ENCODE measurements at regions not wholly inside any gene's neighbourhood (a gene's known extent, or its start where the extent isn't known, plus 50 kb on each side); places are given as distances from the start of the nearest gene placed in this dataset.
"Not testable (repeated sequence)": the region's sequence is repeated elsewhere in the genome, so short reads cannot be mapped to it uniquely, and the experiment has no call there.

DNA sequence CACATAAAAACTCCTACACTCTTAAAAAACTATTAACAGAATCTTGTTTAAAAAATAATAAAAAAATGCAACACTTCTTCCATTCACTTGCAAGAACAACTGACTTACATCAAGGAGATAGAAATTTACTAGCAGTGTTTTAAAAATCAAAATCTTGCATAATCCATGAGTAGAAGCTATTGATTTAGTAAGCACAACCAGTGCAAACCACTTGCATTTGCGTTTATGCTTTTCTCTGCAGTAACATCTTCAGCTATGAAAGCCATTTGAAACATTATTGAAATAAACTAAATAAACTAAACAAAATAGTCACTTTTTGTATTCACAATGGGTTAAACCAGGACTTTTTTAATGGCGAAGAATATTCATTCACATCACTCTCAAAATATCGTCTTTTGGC lies 389.2 kb upstream of the EMCN start:
- no peak for DNase-seq (ENCODE audit: low read depth)

DNA sequence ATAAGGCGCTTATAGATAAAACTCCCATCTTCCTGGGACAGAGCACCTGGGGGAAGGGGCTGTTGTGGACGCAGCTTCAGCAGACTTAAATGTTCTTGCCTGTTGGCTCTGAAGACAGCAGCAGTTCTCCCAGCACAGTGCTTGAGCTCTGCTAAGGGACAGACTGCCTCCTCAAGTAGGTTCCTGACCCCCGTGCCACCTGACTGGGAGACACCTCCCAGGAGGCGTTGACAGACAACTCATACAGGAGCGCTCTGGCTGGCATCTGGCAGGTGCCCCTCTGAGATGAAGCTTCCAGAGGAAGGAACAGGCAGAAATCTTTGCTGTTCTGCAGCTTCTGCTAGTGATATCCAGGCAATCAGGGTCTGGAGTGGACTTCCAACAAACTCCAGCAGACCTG lies 383.1 kb upstream of the EMCN start:
- DNase-seq (ENCODE audit: low read depth) = not testable (repeated sequence)

DNA sequence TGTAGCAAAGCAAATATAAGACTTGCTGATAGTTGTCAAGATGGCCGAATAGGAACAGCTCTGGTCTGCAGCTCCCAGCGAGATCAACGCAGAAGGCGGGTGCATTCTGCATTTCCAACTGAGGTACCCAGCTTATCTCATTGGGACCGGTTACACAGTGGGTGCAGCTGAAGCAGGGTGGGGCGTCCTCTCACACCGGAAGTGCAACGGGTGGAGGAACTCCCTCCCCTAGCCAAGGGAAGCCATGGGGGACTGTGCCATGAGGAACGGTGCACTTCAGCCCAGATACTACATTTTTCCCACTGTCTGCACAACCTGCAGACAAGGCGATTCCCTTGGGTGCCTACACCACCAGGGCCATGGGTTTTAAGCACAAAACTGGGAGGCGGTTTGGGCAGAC lies 382.3 kb upstream of the EMCN start:
- no peak for DNase-seq (ENCODE audit: low read depth)

DNA sequence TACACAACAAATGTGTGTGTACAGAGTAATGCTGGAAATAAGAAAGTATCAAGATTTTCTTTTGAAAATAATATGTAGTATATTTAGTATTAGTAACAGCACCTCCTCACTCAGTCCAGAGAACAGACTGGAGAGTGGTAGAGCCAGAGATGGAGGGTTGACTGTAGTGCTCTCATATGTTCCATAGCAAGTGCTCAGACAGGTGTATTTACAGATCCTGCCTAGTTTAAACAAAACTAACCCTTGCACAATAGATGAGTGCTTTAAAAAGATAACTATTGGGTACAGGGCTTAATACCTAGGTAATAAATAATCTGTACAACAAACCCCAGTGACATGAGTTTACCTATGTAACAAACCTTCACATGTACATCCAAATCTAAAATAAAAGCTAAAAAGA lies 381.0 kb upstream of the EMCN start:
- no peak for DNase-seq (ENCODE audit: low read depth)

DNA sequence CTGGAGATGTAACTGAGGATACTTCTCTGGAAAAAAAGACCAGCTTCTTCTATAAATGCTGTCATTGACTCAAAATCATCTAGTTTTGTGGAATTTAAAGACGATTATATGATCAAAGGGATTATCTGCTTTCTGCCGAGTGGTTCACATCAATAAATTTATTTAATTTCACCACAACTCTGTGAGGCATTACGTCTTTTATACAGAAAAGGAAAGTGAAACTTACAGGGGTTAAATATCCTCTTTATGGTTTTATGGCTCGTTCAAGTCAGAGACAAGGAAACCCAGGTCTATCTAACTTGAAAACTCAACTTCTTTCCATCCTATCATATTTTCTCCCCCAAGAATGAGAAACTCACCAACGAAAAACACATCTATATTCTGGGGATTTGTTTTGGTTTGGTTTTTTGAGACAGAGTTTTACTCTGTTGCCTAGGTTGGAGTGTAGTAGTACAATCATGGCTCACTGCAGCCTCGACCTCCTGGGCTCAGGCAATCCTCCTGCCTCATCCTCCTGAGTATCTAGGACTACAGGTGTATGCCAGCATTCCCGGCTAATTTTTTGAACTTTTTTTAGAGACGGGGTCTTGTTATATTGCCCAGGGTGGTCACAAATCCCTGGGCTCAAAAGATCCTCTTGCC lies 377.9 kb upstream of the EMCN start:
- no peak for DNase-seq (ENCODE audit: low read depth)

DNA sequence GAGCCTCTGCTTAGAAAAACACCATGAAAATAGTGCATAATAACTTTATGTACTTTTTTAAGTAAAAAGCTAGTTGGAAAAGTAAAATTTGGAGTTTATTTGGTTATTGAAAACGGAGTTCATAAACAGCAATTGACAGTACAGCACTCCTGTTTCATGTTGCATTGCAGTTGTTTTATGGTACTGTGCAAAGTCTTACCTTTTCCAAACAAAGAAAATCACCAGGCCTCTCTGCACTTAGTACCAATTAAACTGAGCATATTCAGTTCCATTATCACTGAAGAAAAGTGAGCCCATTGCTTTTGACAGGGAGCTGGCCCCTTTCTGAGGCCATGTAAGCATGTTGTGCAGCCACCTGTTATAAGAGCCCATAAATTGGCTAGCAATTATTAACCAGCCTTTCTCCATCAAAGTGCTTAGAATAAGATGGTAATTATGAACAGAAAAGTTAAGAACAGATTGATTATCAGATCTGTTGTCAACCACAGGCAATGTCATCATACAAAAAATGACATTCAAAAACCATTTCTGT lies 376.6 kb upstream of the EMCN start:
- DNase-seq (ENCODE audit: low read depth) = no peak

DNA sequence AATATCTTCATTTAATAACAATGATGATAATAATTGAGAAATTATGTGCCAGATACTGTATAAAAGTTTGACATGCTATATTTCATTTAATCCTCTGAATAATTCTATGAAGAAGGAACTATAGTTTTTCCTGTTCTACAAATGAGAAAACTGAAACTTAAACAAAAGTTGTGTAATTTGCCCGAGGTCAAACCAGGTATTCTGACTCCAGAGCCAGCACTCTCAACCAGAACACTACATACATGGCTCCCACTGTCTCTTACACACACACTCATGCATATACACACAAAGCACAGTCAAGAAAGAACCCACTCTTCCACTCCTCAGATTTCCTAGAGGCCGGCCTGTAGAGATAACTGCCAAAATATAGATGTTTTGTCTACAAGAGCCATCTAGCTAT lies 374.0 kb upstream of the EMCN start:
- DNase-seq (ENCODE audit: low read depth) = no peak

DNA sequence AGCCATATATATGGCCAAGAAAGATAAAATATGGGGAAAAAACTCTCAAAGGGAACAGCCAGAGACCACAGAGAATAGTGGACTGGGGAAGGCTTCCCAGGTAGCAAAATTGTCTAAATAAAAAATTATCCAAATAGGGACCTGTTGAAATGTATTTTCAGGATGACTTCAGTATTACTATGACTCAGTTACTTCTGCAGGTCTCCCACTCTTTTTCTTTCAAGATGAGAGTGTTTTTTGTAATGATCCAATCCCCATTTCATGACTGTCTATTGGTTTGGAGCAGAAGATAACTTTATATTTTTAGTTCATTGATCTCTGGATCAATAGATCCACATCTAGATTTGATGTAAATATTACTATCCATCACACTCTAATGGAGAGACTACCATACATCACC lies 372.1 kb upstream of the EMCN start:
- DNase-seq (ENCODE audit: low read depth) = no peak

DNA sequence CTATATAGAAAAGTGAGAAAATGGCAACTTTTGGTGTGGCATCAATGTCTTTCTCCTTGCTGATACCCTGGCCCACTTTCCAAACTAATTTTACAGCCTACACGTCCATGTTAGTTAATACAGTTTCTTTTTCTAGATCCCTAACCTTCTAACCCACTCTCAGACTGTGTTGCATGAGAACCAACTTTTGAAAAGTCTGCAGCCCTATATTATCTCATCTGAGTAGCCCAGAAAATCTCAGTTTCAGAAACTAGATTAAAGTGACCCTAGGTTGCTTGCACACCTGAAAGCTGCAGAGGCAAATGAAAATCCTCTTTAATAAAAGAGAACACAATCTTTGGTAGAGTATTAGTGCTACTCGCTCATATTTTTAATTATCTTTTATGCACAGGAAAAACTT lies 371.6 kb upstream of the EMCN start:
- no peak for DNase-seq (ENCODE audit: low read depth)

DNA sequence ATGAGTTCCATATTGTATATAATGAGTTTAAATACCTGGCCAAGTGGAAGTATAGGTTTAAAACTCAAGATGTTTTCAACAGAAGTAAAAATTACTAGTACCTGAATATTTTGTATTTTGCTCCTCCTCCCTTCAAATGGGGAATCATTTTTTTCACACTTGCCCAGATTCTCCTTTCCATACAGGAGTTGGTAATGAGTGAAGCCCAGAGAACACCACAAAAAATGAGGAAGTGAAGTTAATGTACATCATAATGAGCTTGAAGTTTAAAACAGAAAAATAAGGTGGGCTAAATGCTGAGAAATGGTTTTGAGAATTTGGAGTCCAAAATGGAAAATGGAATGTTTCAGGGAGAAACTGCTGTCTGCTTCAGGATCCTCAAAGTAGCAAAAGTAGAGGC lies 364.8 kb upstream of the EMCN start:
- no peak for DNase-seq (ENCODE audit: low read depth)

DNA sequence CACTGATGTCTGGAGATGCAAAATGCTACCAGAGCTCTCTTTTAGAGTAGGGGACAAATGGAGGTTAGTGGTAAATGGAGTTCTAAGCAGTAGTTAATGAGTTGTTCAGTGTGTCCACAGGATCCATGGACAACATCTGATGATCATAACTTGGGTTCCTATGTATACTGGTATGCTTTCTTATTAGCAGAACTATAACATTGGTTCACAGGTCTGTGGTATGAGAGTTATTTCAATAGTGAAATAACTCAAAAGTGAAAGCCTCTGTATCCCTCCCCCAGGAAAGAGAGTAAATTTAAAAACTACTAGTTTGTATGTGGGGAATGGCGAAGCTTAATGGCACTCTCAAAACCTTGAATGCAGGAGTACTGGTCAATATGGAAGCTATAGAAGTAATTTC lies 363.5 kb upstream of the EMCN start:
- DNase-seq (ENCODE audit: low read depth) = no peak

DNA sequence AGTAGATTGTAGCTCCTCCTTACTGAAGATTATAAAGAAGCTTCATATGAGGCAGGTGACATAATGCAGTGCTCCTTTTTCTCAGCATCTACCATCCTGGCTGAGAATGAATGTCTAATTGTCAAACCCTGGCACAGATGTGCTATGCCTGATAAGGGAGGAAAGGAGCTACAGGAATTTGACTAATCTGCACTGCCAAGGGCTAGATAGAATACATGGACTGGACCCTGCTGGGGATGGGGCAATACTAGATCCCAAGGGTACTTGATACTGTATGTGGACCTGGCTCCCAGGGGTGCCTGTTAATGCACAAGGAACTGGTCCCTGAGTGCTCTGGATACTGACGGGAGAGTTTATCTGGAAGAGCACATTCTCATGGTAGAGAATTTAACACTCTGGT lies 362.2 kb upstream of the EMCN start:
- DNase-seq (ENCODE audit: low read depth) = no peak

DNA sequence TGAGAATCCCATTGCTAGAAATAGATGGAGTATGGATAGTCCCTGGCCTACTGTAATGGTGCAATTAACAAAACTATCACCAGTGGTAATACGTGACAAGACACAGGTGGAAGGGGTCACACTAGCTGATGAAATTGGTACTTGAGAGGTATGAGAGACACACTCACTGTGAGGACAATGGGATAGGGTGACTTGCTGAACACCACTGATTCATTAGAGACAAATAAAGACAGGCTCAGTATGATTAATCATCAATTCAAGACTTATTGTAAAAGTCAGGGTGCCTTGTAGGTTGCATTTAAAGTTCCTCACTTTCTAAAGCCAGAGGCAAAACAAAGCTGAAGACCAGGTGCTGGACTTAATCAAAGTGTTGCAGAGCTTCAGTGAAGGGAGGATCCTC lies 361.6 kb upstream of the EMCN start:
- DNase-seq (ENCODE audit: low read depth) = no peak

DNA sequence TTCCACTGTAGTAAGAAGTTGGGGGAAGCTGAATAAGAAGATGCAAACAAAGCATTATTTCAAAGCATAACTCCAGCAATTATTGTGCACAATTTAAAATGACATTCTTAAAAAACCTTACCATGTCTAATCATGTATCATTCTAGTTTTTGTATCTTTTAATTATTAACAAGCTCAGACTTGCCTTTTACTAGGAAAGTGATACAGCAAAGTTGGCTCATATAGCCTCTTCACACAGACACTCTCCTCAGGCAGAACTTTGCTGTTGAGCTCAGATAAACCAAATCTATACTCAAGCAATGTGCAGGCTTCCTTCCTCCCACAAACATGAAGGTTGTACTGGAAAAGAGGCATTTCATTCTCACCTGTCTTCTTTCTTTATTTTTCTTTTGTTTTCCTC lies 358.7 kb upstream of the EMCN start:
- no peak for DNase-seq (ENCODE audit: low read depth)

DNA sequence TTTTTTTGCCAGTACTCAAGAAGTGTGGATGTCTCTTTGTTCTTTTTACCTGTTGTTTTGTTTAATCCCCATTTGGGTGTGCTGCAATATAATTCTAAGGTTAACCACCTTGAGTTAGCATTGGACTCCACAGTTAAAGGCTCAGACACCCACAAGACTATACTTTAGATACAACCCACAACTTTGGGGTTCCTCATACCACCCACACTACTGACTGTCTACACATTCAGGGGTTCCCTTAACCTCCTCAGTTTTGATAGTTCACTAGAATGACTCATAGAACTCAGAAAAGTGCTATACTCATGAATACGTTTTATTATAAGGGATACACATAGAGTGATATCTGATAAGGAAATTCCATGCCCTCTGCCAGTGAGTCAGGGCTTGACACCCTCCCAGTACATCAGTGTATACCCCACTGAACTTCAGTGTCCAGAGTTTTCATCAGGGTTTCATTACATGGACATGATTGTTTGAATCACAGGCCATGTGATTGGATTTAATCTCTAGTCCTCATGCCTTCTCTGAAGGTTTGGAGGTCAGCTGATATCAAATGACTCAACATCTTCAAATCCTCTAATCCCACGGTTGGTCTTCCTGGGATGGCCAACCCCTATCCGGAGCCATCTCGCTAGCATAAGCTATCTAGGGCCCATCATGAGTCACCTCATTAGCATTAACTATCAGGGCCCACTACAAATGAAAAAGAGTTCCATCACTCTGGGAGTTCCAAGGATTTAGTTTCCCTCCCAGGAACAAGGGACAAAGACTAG lies 357.7 kb upstream of the EMCN start:
- DNase-seq (ENCODE audit: low read depth) = no peak

DNA sequence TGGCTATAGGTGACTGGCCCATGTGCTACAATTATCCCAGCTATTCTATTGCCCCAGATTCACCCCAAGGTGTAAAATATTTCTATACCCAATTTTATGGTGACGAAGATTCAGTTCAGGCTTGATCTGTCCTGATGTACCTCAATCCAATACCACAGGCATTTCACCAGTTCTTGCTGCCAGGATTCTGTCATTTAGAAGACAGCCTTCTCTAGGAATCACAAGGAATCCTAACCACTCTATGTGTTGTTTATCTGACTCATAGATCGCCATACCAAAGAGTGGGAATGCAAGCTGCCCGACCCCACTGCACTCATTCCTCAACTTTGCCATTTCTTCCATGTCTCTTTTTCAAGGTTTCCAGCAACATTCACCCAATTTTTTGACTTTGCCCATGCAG lies 355.0 kb upstream of the EMCN start:
- DNase-seq (ENCODE audit: low read depth) = no peak

DNA sequence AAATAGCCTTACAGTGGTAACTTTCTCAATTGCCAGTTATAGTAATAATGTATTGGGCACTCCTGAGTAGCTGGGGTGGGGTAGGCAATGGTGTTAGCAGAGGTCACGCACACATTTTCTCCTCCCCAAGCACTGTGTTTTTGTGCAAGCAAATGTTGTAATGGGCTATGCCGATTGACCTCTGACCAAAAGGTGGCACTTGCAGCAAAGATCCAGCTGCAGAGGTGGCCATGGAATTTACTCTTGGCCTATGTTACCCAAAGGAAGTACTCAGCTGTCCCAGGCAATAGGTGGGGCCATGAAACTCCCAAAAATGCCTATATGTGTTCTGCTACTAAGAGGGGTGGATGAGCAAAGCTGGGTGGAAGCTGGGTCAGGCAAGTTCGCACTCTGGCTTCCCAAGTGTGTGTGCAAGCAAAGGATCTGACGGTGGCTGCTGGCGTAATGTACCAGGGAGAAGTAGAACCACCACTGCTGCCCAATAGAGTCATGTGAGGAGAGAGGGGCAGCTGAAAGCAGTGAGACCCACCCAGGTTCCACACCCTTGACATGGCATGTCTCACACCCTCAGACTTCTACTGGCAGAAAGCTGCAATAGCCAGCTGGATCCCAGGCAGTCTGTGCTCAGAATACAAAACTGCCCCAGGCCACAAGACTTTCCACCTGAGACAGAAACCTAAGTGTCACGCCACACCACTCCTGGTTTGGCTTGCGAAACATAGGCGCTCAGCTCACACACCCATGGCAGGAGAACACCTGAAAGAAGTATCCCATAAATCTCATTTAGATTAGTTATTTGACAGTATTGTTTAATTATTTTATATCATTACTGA lies 353.3 kb upstream of the EMCN start:
- DNase-seq (ENCODE audit: low read depth) = no peak

DNA sequence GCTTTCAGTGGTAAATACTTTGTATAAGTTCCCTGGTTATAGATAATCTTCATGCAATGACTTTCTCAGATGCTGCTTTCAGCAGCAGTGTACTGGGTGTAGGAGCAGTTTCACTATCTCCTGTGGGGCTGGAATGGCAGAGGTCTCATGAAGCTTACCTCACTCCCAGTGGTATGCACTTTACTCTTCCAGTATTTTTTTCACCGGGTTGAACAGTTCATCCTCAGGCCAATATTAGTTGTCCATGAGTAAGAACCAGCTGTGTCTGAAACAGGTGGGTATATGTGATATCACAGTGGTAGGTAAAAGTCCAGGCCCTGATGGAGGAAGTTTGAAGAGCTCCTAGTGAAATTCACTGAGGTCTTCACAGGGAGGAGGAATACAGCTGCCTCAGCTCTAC lies 351.5 kb upstream of the EMCN start:
- DNase-seq (ENCODE audit: low read depth) = no peak

DNA sequence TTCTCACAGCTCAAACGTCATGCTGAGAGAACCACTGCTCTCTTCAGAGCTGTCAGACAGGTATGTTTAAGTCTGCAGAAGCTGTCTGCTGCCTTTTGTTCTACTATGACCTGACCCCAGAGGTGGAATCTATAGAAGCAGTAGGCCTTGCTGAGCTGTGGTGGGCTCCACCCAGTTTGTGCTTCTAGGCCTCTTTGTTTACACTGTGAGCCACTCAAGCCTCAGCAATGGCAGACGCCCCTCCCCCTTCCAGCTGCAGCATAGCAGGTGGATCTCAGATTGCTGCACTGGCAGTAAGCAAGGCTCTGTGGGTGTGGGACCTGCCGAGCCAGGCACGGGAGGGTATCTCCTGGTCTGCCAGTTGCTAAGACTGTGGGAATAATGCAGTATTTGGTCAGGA lies 350.5 kb upstream of the EMCN start:
- not testable (repeated sequence) for DNase-seq (ENCODE audit: low read depth)

DNA sequence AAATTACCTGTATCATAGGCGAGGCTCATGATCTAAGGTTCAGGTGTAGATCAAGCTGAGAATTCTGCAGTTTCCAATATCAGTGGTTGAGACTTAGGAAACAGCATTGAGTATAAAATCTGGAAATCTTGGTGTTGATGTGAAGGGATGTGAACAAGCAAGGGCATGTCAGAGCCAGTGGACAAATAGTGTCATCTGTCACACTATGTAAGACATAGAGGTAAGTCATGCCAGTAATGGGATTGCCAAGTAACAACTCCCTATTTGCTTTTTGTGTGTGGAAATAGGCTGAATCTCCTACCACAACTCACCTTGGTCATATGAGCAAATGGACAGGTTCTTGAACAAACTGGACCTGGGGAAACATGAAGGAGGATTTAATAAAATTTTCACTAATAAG lies 334.5 kb upstream of the EMCN start:
- no peak for DNase-seq (ENCODE audit: low read depth)

DNA sequence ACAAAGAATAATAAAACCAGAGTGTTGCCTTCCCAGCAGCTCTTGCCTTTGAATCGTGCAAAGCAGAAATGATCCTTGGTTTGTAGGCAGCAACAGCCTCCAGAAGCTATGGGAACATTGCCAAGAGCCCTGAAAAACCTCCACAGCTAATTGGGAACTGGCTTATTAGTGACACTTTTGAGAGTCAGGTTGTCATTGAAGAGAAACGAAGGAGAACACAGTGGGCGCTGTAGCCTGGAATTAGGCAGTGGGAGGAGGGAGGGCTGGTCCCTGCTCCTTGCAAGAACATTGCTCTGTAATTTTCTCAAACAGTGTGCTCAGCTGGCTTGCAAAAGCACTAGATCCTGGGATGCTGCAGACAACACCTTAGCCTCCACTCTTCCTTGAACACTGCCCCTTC lies 331.5 kb upstream of the EMCN start:
- DNase-seq (ENCODE audit: low read depth) = no peak

DNA sequence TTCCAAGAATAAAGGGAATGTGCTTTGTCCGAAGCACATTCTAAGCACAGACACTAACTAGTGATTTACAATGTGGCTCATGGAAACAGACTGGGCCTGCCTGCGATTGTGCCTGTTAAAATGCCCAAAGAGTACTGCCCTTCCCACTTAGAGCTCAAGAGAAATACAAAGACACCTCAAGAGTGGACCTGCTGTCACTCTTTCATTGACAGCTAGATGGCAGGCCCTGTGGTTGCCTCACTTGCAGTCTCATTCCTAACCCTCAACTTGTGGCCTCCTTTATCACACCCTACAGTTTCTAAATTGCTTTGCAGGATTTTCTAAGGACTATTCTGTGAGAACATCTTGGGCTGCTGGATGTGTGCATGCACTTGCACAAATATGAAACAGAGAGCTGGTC lies 331.0 kb upstream of the EMCN start:
- DNase-seq (ENCODE audit: low read depth) = no peak

DNA sequence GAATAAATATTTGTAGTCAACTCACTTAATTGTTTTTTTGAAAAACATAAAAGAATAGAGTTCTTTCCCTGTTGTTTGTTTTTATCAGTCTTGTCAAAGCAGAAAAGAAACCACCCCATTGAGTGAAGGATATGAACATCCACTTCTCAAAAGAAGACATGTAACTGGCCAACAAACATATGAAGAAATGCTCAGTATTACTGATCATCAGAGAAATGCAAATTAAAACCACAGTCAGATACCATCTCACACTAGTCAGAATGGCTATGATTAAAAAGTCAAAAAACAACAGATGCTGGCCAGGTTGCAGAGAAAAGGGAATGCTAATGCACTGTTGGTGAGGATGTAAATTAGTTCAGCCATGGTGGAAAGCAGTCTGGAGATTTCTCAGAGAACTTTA lies 326.1 kb upstream of the EMCN start:
- no peak for DNase-seq (ENCODE audit: low read depth)
